H9 (cell line): ENCODE measurements at regions not wholly inside any gene's neighbourhood (a gene's known extent, or its start where the extent isn't known, plus 50 kb on each side); places are given as distances from the start of the nearest gene placed in this dataset.

ENCODE experiments used
- DNase-seq: peaks from one replicate; pipeline ENCODE4 v3.0.0-alpha.2; 2017
- H2AFZ ChIP-seq: one replicate; pipeline ENCODE4 v1.6.1; 2013; ENCODE audit warnings: mild to moderate bottlenecking, low read length, control low read depth, moderate library complexity
- H2AK5ac ChIP-seq: 2 replicates; pipeline ENCODE4 v1.6.1; 2013; ENCODE audit warnings: low read length, control low read depth, mixed read lengths; ENCODE audit not compliant: insufficient read length
- H2BK120ac ChIP-seq: one replicate; pipeline ENCODE4 v1.6.1; 2013; ENCODE audit warnings: low read depth, mild to moderate bottlenecking, low read length, control low read depth, inconsistent platforms; ENCODE audit not compliant: poor library complexity, severe bottlenecking
- H2BK12ac ChIP-seq: 2 replicates; pipeline ENCODE4 v1.6.1; 2013; ENCODE audit warnings: low read length, control low read depth, mixed read lengths, low read depth; ENCODE audit not compliant: insufficient read length
- H2BK15ac ChIP-seq: 2 replicates; pipeline ENCODE4 v1.6.1; 2013; ENCODE audit warnings: low read depth, low read length, control low read depth
- H2BK20ac ChIP-seq: one replicate; pipeline ENCODE4 v1.6.1; 2013; ENCODE audit warnings: low read depth, mild to moderate bottlenecking, low read length, control low read depth, inconsistent platforms; ENCODE audit not compliant: poor library complexity, severe bottlenecking
- H2BK5ac ChIP-seq: 2 replicates; pipeline ENCODE4 v1.6.1; 2013; ENCODE audit warnings: low read length, control low read depth, mixed read lengths; ENCODE audit not compliant: insufficient read length
- H3K14ac ChIP-seq: 2 replicates; pipeline ENCODE4 v1.6.1; 2013; ENCODE audit warnings: low read length, control low read depth; ENCODE audit not compliant: insufficient read depth
- H3K18ac ChIP-seq: 2 replicates; pipeline ENCODE4 v1.6.1; 2013; ENCODE audit warnings: low read depth, mild to moderate bottlenecking, mixed read lengths, low read length, control low read depth; ENCODE audit not compliant: insufficient read length
- H3K23ac ChIP-seq: 2 replicates; pipeline ENCODE4 v1.6.1; 2013; ENCODE audit warnings: low read length, control low read depth, mixed read lengths, low read depth; ENCODE audit not compliant: insufficient read length
- H3K23me2 ChIP-seq: 2 replicates; pipeline ENCODE4 v1.6.1; 2013; ENCODE audit warnings: low read depth, mild to moderate bottlenecking, mixed read lengths, low read length, control low read depth; ENCODE audit not compliant: insufficient read length, poor library complexity, severe bottlenecking
- H3K27ac ChIP-seq: 2 replicates; pipeline ENCODE4 v1.5.1; 2013; ENCODE audit warnings: low read length, control low read depth, mixed read lengths, low read depth; ENCODE audit not compliant: insufficient read length
- H3K27me3 ChIP-seq: 2 replicates; pipeline ENCODE4 v1.6.1; 2013; ENCODE audit warnings: low read length, control low read depth, inconsistent platforms; ENCODE audit not compliant: insufficient read depth
- H3K4ac ChIP-seq: 2 replicates; pipeline ENCODE4 v1.6.1; 2013; ENCODE audit warnings: low read depth, mild to moderate bottlenecking, control low read depth, inconsistent platforms, low read length, moderate library complexity
- H3K4me1 ChIP-seq: 2 replicates; pipeline ENCODE4 v1.6.1; 2013; ENCODE audit warnings: low read length, control low read depth, inconsistent platforms; ENCODE audit not compliant: insufficient read depth
- H3K4me2 ChIP-seq: 2 replicates; pipeline ENCODE4 v1.6.1; 2013; ENCODE audit warnings: low read length, control low read depth, mixed read lengths; ENCODE audit not compliant: insufficient read length, insufficient read depth
- H3K56ac ChIP-seq: 2 replicates; pipeline ENCODE4 v1.6.1; 2013; ENCODE audit warnings: low read depth, mild to moderate bottlenecking, mixed read lengths, low read length, control low read depth; ENCODE audit not compliant: insufficient read length
- H3K79me1 ChIP-seq: 2 replicates; pipeline ENCODE4 v1.6.1; 2013; ENCODE audit warnings: low read depth, mild to moderate bottlenecking, moderate library complexity, low read length, control low read depth, inconsistent platforms; ENCODE audit not compliant: insufficient read depth, poor library complexity, severe bottlenecking
- H3K79me2 ChIP-seq: 2 replicates; pipeline ENCODE4 v1.6.1; 2013; ENCODE audit warnings: low read length, control low read depth, inconsistent platforms; ENCODE audit not compliant: insufficient read depth
- H3K9ac ChIP-seq: 2 replicates; pipeline ENCODE4 v1.6.1; 2013; ENCODE audit warnings: low read length, control low read depth, mixed read lengths; ENCODE audit not compliant: insufficient read length; ENCODE audit errors: extremely low read depth
- H3K9me3 ChIP-seq: one replicate; pipeline ENCODE4 v1.6.1; 2013; ENCODE audit warnings: low read depth, low read length, inconsistent platforms; ENCODE audit not compliant: control insufficient read depth
- H3T11ph ChIP-seq: one replicate; pipeline ENCODE4 v1.6.1; 2013; ENCODE audit warnings: mild to moderate bottlenecking, low read length, control low read depth, inconsistent platforms
- H4K20me1 ChIP-seq: one replicate; pipeline ENCODE4 v1.6.1; 2013; ENCODE audit not compliant: control insufficient read depth, insufficient read length, insufficient read depth
- H4K5ac ChIP-seq: 2 replicates; pipeline ENCODE4 v1.6.1; 2013; ENCODE audit warnings: low read depth, mild to moderate bottlenecking, mixed read lengths, low read length, control low read depth; ENCODE audit not compliant: insufficient read length
- H4K8ac ChIP-seq: replicated peaks from 2 replicates; pipeline ENCODE4 v1.6.1; 2013; ENCODE audit warnings: low read length, control low read depth, mixed read lengths, low read depth; ENCODE audit not compliant: insufficient read length
- H4K91ac ChIP-seq: 2 replicates; pipeline ENCODE4 v1.6.1; 2013; ENCODE audit warnings: low read depth, mild to moderate bottlenecking, moderate library complexity, mixed read lengths, low read length, control low read depth; ENCODE audit not compliant: insufficient read length
- H3K27ac Mint-ChIP-seq, 3 experiments: 2 replicates in 2 of 3; 3 replicates in 1 of 3; pipeline ENCODE4 v1.8.0; 2020 to 2021; ENCODE audit warnings: mixed read lengths in 3 of 3, mild to moderate bottlenecking in 1 of 3, moderate library complexity in 1 of 3
- H3K27me3 Mint-ChIP-seq: 2 replicates; pipeline ENCODE4 v1.8.0; 2021; ENCODE audit warnings: low read depth, mild to moderate bottlenecking, moderate library complexity, mixed read lengths
- H3K36me3 Mint-ChIP-seq, 3 experiments: 2 replicates in 2 of 3; 3 replicates in 1 of 3; pipeline ENCODE4 v1.8.0; 2020 to 2021; ENCODE audit warnings: low read depth in 3 of 3, mixed read lengths in 3 of 3; ENCODE audit not compliant: insufficient read depth in 1 of 3
- H3K4me1 Mint-ChIP-seq, 2 experiments: 2 replicates each; pipeline ENCODE4 v1.8.0; 2020; ENCODE audit warnings: mixed read lengths in 2 of 2
- H3K4me3 Mint-ChIP-seq, 2 experiments: 2 replicates in 1 of 2; 3 replicates in 1 of 2; pipeline ENCODE4 v1.8.0; 2020 to 2021; ENCODE audit warnings: mild to moderate bottlenecking in 2 of 2, mixed read lengths in 2 of 2, moderate library complexity in 1 of 2
- H3K9me3 Mint-ChIP-seq, 2 experiments: 2 replicates in 1 of 2; 3 replicates in 1 of 2; pipeline ENCODE4 v1.8.0; 2020; ENCODE audit warnings: mild to moderate bottlenecking in 2 of 2, mixed read lengths in 2 of 2, moderate library complexity in 1 of 2
- CTCF ChIP-seq: fragments of 200-600 bp; sonication (generic); conservative IDR thresholded peaks from 3 replicates; pipeline ENCODE4 v1.8.0; 2021; ENCODE audit warnings: antibody characterized with exemption, mild to moderate bottlenecking
- WGBS: extraction: QIAGEN DNeasy Blood & Tissue Kit; methylation state at CpG from one replicate; pipeline ENCODE4 v1.1.7; 2013; ENCODE audit warnings: missing lambda C conversion rate, low lambda C conversion rate, mixed read lengths; ENCODE audit not compliant: insufficient read length; ENCODE audit errors: extremely low coverage; 5-methylcytosine and 5-hydroxymethylcytosine counted together

DNA sequence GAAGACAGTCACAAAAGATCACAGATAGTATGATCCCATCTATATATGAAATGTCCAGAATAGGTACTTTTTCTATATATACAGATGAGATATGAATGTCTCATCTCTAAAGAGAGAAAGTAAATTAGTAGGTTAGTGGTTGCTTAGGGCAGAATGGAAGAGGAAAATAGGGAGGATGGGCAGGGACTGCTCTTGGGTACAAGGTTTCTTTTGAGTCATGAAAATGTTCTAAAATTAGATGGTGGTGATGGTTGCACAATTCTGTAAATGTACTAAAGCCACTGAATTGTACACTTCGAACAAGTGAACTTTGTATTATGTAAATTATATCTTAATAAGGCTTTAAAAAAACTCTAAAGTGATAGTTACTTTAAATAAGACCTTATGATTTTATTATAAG is 59.6 kb upstream of the GRAMD2B start:
- Histone ChIP-seq H2BK15ac (no peak overlapping the region), H3K56ac (no peak overlapping the region), H2AFZ (no peak overlapping the region), H3K79me2 (no peaks in the 10 kb centered on the region), H2BK20ac (no peak overlapping the region), H3K4me1 (peaks cover under 1% of the 10 kb centered on the region; the same call in 1 of the 2 replicates), H4K20me1 (no peaks in the 10 kb centered on the region), H3K27me3 (no peaks in the 10 kb centered on the region), H3T11ph (no peak overlapping the region), H3K23me2 (no peaks in the 10 kb centered on the region), H3K18ac (no peak overlapping the region), H4K5ac (no peak overlapping the region), H3K27ac (no peak overlapping the region), H3K23ac (no peak overlapping the region), H4K8ac (no peak overlapping the region), H3K4ac (no peak overlapping the region), H3K4me2 (no peak overlapping the region), H3K79me1 (no peaks in the 10 kb centered on the region), H2AK5ac (no peak overlapping the region), H2BK120ac (no peak overlapping the region), H3K9me3 (no peaks in the 10 kb centered on the region), H3K14ac (no peak overlapping the region), H4K91ac (no peak overlapping the region), H3K9ac (no peak overlapping the region), H2BK12ac (no peak overlapping the region), H2BK5ac (no peak overlapping the region)
- Mint-ChIP-seq H3K4me3 (no peak overlapping the region), H3K36me3 (no peaks in the 10 kb centered on the region), H3K4me1 (peaks cover 11 to 12% of the 10 kb centered on the region in 2 experiments), H3K27me3 (no peaks in the 10 kb centered on the region), H3K9me3 (no peaks in the 10 kb centered on the region), H3K27ac (no peak overlapping the region)
- WGBS, result no CpG with 5 or more reads among the region's 1 CpG
- no peak for DNase-seq
- TF ChIP-seq CTCF, result no peak
